ENCODE measurements at regions not wholly inside any gene's neighbourhood (a gene's known extent, or its start where the extent isn't known, plus 50 kb on each side); places are given as distances from the start of the nearest gene placed in this dataset.

- CTCF ChIA-PET = no interaction called here
- TF ChIP-seq POLR2A (IDR thresholded peaks at IDR 0.05; ENCODE audit: low read depth, low read length) (no peak), FOS (IDR thresholded peaks at IDR 0.05; ENCODE audit: borderline replicate concordance, insufficient read depth, low read length) (no peak), CTCF (IDR thresholded peaks at IDR 0.05; ENCODE audit: extremely low read depth in 1 of 2, insufficient read depth in 1 of 2, low read depth in 1 of 2, low read length in 2 of 2) (no peak), MAX (IDR thresholded peaks at IDR 0.05; ENCODE audit: insufficient read depth, insufficient read length) (no peak), EZH2 (IDR thresholded peaks at IDR 0.05; ENCODE audit: borderline replicate concordance, low read depth, low read length, severe bottlenecking) (no peak), GATA2 (IDR thresholded peaks at IDR 0.05; ENCODE audit: insufficient read depth, insufficient read length, low read depth, low read length) (no peak), JUN (IDR thresholded peaks at IDR 0.05; ENCODE audit: borderline replicate concordance, insufficient read depth, insufficient read length, low read depth) (no peak), MYC (IDR thresholded peaks at IDR 0.05; ENCODE audit: low read depth, low read length) (no peak), POLR2AphosphoS5 (IDR thresholded peaks at IDR 0.05; ENCODE audit: insufficient read depth, low read depth, low read length) (no peak)
- FAIRE-seq = no peak
These were observed 122.7 kb upstream of the GCFC2 start for GRCh38 chr2:75833386-75833785.

More at GRCh38 chr2:75833386-75833785, 122.7 kb upstream of the GCFC2 start:
- Histone ChIP-seq H3K4me2 (ENCODE audit: insufficient read depth, low read length) (no peak overlapping the region), H4K20me1 (replicated peaks; ENCODE audit: control insufficient read depth, extremely low read depth, insufficient read depth, low read length) (no peaks in the 10 kb centered on the region), H3K79me2 (ENCODE audit: control insufficient read depth, insufficient read depth, low read length) (no peaks in the 10 kb centered on the region), H3K27me3 (ENCODE audit: control insufficient read depth in 2 of 2, insufficient read depth in 2 of 2, low read length in 2 of 2) (no peaks in the 10 kb centered on the region), H3K9me1 (replicated peaks; ENCODE audit: control insufficient read depth, extremely low read depth, insufficient read depth, low read length) (no peaks in the 10 kb centered on the region), H3K36me3 (ENCODE audit: control insufficient read depth in 2 of 2, extremely low read depth in 1 of 2, insufficient read depth in 2 of 2, low read length in 2 of 2) (no peaks in the 10 kb centered on the region), H3K4me1 (ENCODE audit: control insufficient read depth, extremely low read depth, insufficient read depth, low read length) (no peaks in the 10 kb centered on the region), H3K4me3 (replicated peaks in 1 of 3; ENCODE audit: insufficient read depth in 1 of 3, low read depth in 1 of 3, low read length in 3 of 3) (no peak overlapping the region), H2AFZ (ENCODE audit: low read depth, low read length) (no peak overlapping the region), H3K9me3 (replicated peaks; ENCODE audit: control insufficient read depth, insufficient read depth, low read length) (no peaks in the 10 kb centered on the region), H3K27ac (ENCODE audit: insufficient read depth, low read depth, low read length) (no peak overlapping the region), H3K9ac (replicated peaks; ENCODE audit: extremely low read depth, insufficient read depth, low read length) (no peak overlapping the region)
- no TSS peak for BruUV-seq (replicated peaks)
- dilution Hi-C loops (cut with MboI; ENCODE audit: extremely low pct_ligation_motif_present, low sequenced_read_pairs) = no loop called here
- intact Hi-C loops (cut with micrococcal nuclease) = no loop called here
- no peak for DNase-seq (ENCODE audit: low read depth, low spot score)
- POLR2A ChIA-PET = no interaction called here

All from endothelial cell of umbilical vein (primary cell).